HUES64 (cell line): ENCODE measurements at regions not wholly inside any gene's neighbourhood (a gene's known extent, or its start where the extent isn't known, plus 50 kb on each side); places are given as distances from the start of the nearest gene placed in this dataset.

Experiments
- H3K27ac ChIP-seq: 2 replicates; pipeline ENCODE4 v1.7.0; 2013; ENCODE audit warnings: low read depth, low read length, inconsistent platforms
- H3K27me3 ChIP-seq: 2 replicates; pipeline ENCODE4 v1.6.1; 2013; ENCODE audit warnings: mild to moderate bottlenecking, low read length; ENCODE audit not compliant: insufficient read depth
- H3K36me3 ChIP-seq: 2 replicates; pipeline ENCODE4 v1.6.1; 2013; ENCODE audit warnings: mild to moderate bottlenecking, low read length; ENCODE audit not compliant: insufficient read depth
- H3K4me1 ChIP-seq: 2 replicates; pipeline ENCODE4 v1.6.1; 2013; ENCODE audit warnings: mild to moderate bottlenecking, low read length, moderate library complexity; ENCODE audit not compliant: insufficient read depth
- H3K4me3 ChIP-seq: 2 replicates; pipeline ENCODE4 v1.5.1; 2013; ENCODE audit warnings: mild to moderate bottlenecking, low read length, moderate library complexity
- H3K9ac ChIP-seq: 2 replicates; pipeline ENCODE4 v1.6.1; 2013; ENCODE audit warnings: mild to moderate bottlenecking, low read depth, low read length
- H3K9me3 ChIP-seq: 2 replicates; pipeline ENCODE4 v1.6.1; 2013; ENCODE audit warnings: low read depth, low read length; ENCODE audit not compliant: insufficient read depth
- WGBS: fragments of 150-250, 120-280 bp; methylation state at CpG from one replicate; pipeline ENCODE4 v1.1.7; 2013; ENCODE audit warnings: missing lambda C conversion rate; 5-methylcytosine and 5-hydroxymethylcytosine counted together

DNA sequence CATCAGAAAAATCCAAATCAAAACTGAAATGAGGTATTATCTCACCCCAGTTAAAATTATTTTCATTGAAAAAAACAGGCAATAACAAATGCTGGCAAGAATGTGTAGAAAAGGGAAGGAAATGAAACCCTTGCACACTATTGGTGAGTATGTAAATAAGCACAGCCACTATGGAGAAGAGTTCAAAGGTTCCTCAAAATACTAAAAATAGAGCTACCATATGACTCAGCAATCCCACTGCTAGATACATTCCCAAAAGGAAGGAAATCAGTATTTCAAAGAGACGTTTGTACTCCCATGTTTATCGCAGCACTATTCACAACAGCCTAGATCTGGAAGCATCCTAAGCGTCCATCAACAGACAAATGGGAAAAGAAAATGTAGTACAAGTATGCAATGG is 932.4 kb downstream of the PCDH18 start:
- Histone ChIP-seq H3K4me1 (no peaks in the 10 kb centered on the region), H3K27ac (no peak overlapping the region), H3K9me3 (peaks cover 4% of the 10 kb centered on the region; the same call in 1 of the 2 replicates), H3K36me3 (no peaks in the 10 kb centered on the region), H3K9ac (no peak overlapping the region), H3K4me3 (no peak overlapping the region), H3K27me3 (no peaks in the 10 kb centered on the region)
- 91% methylated on average over 2 of the region's 3 CpGs for WGBS

DNA sequence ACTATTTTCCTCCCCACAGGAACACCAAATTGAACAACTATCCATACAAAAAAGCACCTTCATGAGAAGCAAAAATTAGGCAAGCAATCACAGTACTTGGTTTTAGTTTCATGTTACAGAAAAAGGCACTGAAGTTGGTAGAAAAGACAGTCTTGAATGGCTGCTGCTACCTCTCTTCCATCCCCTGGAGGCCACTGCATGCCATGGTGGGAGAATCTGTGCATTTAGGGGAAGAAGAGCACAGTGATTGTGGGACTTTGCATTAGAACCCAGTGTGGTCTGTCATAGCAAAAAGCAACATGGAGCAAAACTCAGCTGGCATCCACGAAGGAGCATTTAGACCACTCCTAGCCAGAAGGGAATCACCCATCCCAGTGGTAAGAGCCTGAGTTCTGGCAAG is 941.9 kb downstream of the PCDH18 start:
- 91% methylated on average over 1 of the region's 1 CpG for WGBS
- Histone ChIP-seq H3K27me3 (no peaks in the 10 kb centered on the region), H3K4me3 (no peak overlapping the region), H3K36me3 (no peaks in the 10 kb centered on the region), H3K9me3 (no peaks in the 10 kb centered on the region), H3K9ac (no peak overlapping the region), H3K27ac (no peak overlapping the region), H3K4me1 (no peaks in the 10 kb centered on the region)

DNA sequence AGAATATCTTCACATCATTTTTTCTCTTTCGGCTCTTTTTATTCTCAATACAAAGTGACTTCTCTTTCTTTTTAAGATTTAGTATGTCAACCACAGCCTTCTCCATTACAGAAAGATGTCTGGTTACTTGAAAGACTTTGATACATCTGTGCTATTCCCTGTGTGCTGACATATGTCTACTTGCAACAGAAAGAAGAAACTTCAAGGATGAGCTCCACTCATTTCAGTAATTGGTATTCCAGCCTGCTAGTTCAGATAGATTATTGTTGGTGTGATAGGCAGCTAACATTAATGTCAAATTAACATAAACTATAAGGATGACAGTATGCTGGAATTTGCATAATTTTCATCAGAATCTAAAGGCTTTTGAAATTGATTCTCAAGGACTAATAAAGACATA is 948.7 kb downstream of the PCDH18 start:
- Histone ChIP-seq H3K9me3 (no peaks in the 10 kb centered on the region), H3K4me1 (no peaks in the 10 kb centered on the region), H3K27ac (no peak overlapping the region), H3K36me3 (no peaks in the 10 kb centered on the region), H3K27me3 (no peaks in the 10 kb centered on the region), H3K9ac (no peak overlapping the region), H3K4me3 (no peak overlapping the region)
- WGBS = 100% methylated on average over 1 of the region's 1 CpG

DNA sequence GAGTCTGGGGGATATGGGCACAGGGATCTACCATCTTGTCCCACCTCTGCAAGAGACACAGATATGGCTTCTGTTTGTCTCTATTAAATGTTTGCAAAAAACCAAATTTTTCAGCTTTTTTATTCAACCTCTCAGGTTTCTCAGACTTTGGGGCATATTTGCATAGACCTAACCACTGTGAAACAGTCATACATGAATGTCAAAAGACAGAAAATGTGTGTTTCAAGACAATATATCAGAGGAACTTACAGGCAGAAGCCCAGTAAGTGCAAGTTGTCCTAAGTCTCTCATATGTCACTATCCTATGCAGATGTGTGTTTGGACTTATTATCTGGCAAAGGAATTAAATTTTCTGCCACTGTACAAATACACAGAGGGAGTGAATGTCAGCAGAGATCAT is 951.2 kb downstream of the PCDH18 start:
- no peaks in the 10 kb centered on the region for H3K36me3 ChIP-seq
- no peaks in the 10 kb centered on the region for H3K9me3 ChIP-seq
- H3K4me3 ChIP-seq = no peak overlapping the region
- H3K27me3 ChIP-seq = no peaks in the 10 kb centered on the region
- no peaks in the 10 kb centered on the region for H3K4me1 ChIP-seq
- H3K9ac ChIP-seq = no peak overlapping the region
- no peak overlapping the region for H3K27ac ChIP-seq

DNA sequence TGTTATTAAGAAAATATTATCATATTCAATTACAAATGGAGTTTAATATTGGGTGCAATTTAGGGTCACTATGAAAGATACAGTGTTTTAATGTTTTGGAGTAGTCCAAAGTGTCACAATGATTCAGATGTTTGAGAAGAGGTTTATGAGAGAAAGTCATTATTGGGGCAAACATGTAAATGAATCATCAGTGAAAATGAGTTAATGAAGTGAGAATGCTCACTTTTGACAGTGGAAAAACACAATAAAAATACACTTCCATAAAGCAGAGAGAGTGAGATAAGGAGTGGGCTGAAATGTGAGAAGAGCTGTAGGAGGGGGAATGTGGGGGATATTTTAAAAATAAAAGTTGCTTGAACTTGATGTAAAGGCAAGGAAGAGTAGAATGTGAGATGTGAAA is 957.1 kb downstream of the PCDH18 start:
- Histone ChIP-seq H3K27me3 (no peaks in the 10 kb centered on the region), H3K36me3 (no peaks in the 10 kb centered on the region), H3K9me3 (no peaks in the 10 kb centered on the region), H3K4me3 (no peak overlapping the region), H3K4me1 (no peaks in the 10 kb centered on the region), H3K27ac (no peak overlapping the region), H3K9ac (no peak overlapping the region)

DNA sequence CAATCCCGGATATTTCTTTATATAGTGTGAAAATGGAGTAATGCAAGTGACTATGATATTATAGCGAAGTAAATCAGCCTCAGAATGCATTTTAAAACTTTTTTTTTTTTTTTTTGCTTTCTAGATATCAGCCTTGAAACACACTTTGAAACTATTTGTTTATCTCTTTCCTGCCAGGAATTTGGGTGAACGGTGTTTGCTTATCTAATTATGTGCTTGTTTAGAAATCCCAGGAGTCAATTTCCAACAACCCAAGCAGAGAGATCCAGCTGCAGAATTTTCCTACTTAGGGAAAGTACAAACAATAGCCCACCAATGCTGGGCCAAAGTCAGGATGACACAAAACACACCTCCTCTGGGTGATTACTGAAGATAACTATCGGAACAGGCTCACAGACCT is 958.8 kb downstream of the PCDH18 start:
- H3K9me3 ChIP-seq = no peaks in the 10 kb centered on the region
- 88% methylated on average over 2 of the region's 4 CpGs for WGBS

DNA sequence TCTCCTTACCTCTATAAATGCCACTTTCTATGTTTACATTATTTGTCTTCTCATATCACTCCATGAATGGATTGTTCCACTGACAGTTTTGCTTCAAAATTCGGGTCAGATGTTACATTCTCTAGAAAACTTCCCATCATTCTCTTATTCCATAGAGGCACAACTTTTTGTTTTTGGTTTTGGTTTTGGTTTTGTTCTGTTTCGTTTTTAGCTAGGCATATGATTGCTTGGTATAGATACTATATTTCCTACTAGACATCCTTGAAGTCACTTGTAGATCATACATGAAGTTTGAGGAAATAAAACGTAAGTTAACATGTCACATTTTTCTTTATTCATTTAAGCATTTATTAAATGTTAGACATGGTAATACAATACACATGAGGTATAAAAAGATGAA is 961.0 kb downstream of the PCDH18 start:
- no peak overlapping the region for H3K27ac ChIP-seq
- H3K9me3 ChIP-seq = no peaks in the 10 kb centered on the region
- 83% methylated on average over 1 of the region's 3 CpGs for WGBS
- no peak overlapping the region for H3K4me3 ChIP-seq
- no peaks in the 10 kb centered on the region for H3K4me1 ChIP-seq
- no peaks in the 10 kb centered on the region for H3K36me3 ChIP-seq
- no peak overlapping the region for H3K9ac ChIP-seq
- H3K27me3 ChIP-seq = no peaks in the 10 kb centered on the region

More for the DNA sequence above, 958.8 kb downstream of the PCDH18 start:
- Histone ChIP-seq H3K9ac (no peak overlapping the region), H3K27ac (no peak overlapping the region), H3K4me3 (no peak overlapping the region), H3K36me3 (no peaks in the 10 kb centered on the region), H3K27me3 (no peaks in the 10 kb centered on the region), H3K4me1 (no peaks in the 10 kb centered on the region)

DNA sequence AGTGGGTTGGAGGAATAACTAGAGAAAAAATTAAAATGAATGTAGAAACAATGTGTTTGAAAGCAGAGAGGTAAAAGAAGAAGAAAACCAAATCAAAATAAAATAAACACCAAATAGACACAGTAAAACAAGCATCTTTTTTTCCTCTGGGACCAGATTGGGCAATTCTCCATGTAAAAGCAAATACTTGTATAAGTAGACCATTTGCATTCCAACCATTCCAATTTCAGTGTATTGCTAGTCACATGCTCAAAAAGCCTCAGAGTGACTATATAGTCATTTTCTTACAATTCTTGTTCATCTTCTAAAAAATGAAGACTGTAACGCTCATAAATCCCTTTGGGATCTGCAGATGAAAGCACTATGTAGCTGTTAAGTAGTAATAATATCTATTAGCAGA is 969.5 kb downstream of the PCDH18 start:
- Histone ChIP-seq H3K4me3 (no peak overlapping the region), H3K27me3 (no peaks in the 10 kb centered on the region), H3K4me1 (no peaks in the 10 kb centered on the region), H3K9me3 (no peaks in the 10 kb centered on the region), H3K9ac (no peak overlapping the region), H3K27ac (no peak overlapping the region), H3K36me3 (no peaks in the 10 kb centered on the region)
- WGBS = 100% methylated on average over 1 of the region's 1 CpG

DNA sequence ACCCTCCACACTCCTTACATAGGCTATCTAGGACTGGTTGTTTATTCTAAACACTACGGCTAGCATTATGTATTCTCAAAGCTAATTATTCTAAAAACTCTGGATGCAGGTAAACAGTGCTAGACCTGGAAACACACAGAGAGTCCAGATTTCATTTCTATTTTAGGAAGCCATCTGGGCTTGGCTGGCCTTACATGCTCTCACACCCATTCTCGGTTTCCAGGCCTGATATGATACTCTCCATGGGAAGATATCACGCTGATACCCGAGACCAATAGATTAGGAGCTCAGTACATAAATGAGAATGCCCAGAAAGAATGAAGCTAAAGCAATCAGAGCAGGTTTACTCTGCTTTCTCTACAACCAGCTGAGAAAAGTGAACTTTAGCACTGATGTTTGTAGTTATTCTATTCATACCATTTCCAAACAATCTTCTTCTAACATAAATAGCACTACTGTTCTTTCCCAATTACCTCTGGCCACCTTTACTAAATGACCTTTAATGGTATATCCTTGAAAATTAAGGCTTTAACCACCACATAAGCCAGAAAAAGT is 973.3 kb downstream of the PCDH18 start:
- WGBS = 95% methylated on average over 4 of the region's 4 CpGs
- Histone ChIP-seq H3K36me3 (no peaks in the 10 kb centered on the region), H3K4me1 (no peaks in the 10 kb centered on the region), H3K9ac (no peak overlapping the region), H3K27ac (no peak overlapping the region), H3K27me3 (no peaks in the 10 kb centered on the region), H3K9me3 (no peaks in the 10 kb centered on the region), H3K4me3 (no peak overlapping the region)

DNA sequence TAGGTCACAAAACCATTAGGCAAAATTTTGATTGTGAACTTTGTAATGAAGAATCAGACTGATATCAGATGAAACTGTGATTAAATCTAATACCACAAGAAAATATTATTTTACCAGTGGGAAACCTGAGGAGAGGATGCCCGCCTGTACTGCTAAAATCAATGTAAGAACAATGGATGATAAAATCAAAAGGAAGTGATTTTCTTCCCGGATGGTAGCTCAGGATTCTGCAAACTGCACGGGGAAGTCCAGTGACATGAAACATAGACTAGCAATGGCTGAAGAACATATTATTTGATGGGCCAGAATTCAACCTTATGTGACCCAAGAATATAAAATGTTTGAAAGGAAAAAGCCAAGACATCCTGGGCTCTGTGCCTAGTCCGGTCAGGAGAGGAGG is 974.9 kb downstream of the PCDH18 start:
- 98% methylated on average over 4 of the region's 4 CpGs for WGBS
- H3K27ac ChIP-seq = no peak overlapping the region
- H3K4me3 ChIP-seq = no peak overlapping the region
- H3K27me3 ChIP-seq = no peaks in the 10 kb centered on the region
- H3K9ac ChIP-seq = no peak overlapping the region
- H3K4me1 ChIP-seq = no peaks in the 10 kb centered on the region
- H3K36me3 ChIP-seq = no peaks in the 10 kb centered on the region
- no peaks in the 10 kb centered on the region for H3K9me3 ChIP-seq

DNA sequence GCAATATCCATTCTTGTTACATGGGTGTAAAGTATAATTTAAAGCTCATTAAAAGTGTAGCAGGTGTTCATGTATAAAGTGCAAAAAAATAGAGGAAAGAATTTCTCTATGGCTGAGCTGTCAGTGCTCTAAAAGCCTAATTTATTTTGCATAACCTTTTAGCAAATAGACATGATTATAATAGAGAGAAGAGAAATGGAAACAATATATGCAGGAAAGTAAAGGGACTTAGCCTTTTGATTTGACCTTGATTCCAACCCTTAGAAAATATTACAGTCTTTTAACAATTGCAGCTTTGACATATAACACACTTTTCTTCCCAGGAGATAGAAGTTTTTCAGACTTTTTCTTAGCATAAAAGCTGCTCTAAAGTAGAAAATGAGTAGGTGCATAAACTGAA is 978.3 kb downstream of the PCDH18 start:
- no peaks in the 10 kb centered on the region for H3K36me3 ChIP-seq
- no peak overlapping the region for H3K9ac ChIP-seq
- H3K9me3 ChIP-seq = no peaks in the 10 kb centered on the region
- H3K4me3 ChIP-seq = no peak overlapping the region
- no peaks in the 10 kb centered on the region for H3K27me3 ChIP-seq
- H3K4me1 ChIP-seq = no peaks in the 10 kb centered on the region
- no peak overlapping the region for H3K27ac ChIP-seq

DNA sequence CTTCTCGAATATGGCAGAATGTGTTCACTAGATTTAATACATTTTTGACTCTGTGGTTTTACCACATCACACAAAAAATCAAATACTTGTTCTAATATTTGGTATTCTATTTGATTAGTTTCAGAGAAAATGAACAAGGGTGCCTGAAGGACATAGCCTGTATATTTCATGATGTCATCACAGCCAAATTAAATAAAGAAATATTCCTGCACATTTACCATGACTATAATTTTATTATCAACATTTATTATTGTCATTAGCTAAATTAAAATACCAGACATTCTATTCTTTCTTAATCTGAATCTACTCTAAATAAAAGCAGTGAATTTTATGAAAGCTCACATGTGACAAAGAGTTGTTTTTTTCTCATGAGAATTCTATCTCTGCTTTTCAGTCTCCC is 980.5 kb downstream of the PCDH18 start:
- no peak overlapping the region for H3K9ac ChIP-seq
- 80% methylated on average over 1 of the region's 1 CpG for WGBS
- H3K36me3 ChIP-seq = no peaks in the 10 kb centered on the region
- H3K4me3 ChIP-seq = no peak overlapping the region
- H3K27ac ChIP-seq = no peak overlapping the region
- no peaks in the 10 kb centered on the region for H3K9me3 ChIP-seq
- no peaks in the 10 kb centered on the region for H3K4me1 ChIP-seq
- H3K27me3 ChIP-seq = no peaks in the 10 kb centered on the region
